DMS153 (cell line): ENCODE measurements at regions not wholly inside any gene's neighbourhood (a gene's known extent, or its start where the extent isn't known, plus 50 kb on each side); places are given as distances from the start of the nearest gene placed in this dataset.
A peak's percentile ranks its signal among the peaks of the same experiment; 100 is the strongest.
"Not testable (repeated sequence)": the region's sequence is repeated elsewhere in the genome, so short reads cannot be mapped to it uniquely, and the experiment has no call there.

Source experiments
- DNase-seq: peaks from one replicate; lab custom pipeline; 2025; lab: John Stamatoyannopoulos, UW

DNA sequence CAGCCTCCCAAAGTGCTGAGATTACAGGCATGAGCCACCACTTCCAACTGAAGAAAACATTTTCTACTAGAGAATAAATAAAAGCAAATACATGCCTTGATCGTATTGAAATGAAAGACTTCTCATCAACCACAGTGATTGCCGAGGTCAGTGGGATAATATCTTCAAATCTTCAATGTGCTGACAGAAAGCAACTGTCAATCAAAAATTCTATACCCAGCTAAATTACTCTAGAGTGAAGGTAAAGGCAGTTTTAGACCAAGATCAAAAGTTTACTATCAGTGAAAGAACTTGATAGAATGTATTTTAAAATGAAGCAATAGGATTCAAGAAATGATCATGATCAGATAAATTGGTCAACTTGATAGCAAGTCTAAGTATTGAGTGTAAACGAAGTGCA, 130.6 kb downstream of the BRD1 start:
- DNase-seq: no peak

DNA sequence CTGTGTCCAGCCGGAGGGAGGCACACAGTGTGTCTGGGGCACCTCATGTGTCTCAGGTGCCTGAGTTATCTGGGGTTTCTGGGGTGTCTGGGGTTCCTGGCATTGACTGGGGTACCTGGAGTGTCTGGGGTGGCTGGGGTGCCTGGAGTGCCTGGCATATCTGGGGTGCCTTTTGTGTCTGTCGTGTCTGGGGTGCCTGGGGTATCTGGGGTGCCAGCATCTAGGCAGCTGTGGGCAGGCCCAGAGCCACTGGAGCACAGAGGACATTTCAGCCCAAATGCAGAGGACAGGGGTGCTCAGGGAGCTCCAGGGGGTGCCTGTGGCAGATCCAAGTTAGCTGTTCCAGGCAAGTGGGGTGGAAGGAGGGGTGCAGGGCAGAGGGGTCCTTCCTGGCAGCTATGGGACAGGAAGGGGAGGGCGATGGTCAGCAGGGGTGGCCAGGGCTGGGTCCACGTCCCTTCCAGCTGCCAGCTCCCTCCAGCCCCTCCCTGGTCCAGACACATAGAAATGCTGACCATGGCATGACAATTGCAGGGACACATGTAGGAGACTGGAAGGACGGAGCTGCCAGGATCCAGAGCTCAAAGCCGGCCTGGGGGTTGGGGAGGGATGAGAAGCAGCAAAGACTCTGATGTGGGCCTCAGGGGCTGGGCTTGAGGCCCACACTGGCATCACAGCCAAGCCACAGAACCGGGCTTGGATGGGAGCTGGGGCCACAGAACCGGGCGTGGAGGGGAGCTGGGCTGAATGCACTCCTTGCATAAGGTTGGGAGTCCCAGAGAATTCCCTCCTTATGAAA, 133.0 kb downstream of the BRD1 start:
- no peak for DNase-seq

- no peak for DNase-seq
Observed at GRCh38 chr22:49693848-49694247, 133.8 kb downstream of the BRD1 start.

DNA sequence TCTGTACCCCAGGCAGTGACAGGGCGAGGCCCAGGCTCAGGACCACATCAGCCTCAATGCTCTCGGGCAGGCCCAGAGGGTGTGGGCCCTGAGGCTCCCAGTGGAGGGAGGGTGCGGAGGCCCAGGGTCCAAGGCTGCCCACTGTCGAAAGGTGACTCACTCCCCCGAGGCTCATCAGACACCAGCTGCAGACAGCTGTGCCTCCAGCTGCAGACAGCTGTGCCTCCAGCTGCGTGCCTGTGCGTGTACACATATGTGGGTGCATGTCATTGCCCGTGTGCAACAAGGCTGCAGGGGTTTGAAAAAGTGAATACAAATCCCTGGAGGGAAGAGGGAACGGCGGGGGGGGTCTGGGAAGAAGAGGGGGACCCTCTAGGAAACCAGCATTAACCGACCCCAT, 134.3 kb downstream of the BRD1 start:
- no peak for DNase-seq

DNA sequence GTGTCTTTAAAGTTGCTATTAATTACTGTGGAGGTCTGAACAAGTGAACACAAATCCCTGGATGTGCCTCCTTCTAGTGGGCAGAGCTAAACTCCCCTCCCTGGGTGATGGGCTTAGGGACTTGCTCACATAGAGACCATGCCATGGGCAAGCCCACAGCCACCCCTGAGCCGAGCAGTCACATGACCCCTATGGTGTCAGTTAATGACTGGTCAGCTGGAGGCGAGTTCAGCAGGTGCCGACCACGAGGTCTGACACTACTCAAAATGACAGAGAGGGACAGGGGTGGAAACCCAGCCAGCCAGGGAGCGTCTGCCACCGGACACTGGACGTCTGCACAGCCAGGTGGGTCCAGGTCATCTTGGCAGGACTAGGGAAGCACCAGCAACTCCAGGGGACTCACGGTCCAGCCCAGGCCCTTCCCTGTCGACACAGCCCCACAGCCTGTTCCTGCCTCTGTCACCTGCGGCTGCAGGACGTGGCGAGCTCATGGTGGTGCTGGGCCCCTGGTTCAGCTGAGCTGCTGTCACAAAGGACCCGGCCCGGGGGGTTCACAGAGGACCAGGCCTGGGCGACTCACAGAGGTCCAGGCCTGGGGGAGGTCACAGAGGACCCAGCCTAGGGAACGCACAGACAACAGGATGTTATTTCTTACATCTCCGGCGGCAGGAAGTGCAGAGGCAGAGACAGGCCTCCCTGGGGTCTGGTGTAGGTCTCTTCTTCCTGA, 135.0 kb downstream of the BRD1 start:
- no peak for DNase-seq

GRCh38 chr22:49691256-49691655, 136.4 kb downstream of the BRD1 start:
- DNase-seq: no peak

DNA sequence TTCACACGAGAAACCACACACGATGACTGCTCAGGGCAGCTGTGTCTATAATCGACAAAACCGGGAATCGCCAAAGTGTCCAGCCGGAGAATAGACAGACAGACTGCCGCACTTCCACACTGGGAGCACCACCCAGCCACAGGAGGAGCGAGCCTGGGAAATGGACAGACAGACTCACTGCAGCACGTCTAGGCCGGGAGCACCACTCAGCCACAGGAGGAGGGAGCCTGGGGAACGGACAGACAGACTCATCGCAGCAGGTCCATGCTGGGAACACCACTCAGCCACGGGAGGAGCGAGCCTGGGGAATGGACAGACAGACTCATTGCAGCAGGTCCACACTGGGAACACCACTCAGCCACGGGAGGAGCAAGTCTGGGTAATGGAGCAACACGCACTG, 137.2 kb downstream of the BRD1 start:
- no peak for DNase-seq

- DNase-seq: no peak
Observed at GRCh38 chr22:49689858-49690257, 137.8 kb downstream of the BRD1 start.

DNA sequence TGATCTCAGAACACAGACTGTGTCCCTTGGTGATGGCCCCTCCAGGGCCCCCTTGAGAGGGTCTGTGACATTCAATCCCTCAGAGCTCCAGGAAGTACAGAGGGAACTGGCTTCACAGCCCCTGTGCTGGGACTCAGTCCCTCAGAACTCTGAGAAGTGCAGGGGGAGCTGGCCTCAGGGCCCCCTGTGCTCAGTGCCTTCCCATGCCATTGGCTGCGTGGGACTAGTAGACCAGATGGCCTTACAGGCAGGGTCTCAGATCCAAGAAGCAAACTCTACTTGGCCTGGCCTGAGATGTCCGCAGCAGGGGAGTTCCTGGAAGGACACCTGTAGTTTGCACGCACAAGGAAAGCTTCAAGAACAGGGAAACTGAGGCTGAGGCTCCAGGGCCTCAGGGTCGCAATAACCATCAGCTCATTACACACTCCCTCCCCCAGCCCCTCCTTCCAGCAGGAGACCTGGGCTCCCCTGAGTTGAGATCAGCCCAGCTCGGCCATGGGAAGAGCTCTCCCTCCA, 138.4 kb downstream of the BRD1 start:
- no peak for DNase-seq

- peak; percentile 9 for DNase-seq
Observed at GRCh38 chr22:49688516-49689254, 139.0 kb downstream of the BRD1 start.

DNA sequence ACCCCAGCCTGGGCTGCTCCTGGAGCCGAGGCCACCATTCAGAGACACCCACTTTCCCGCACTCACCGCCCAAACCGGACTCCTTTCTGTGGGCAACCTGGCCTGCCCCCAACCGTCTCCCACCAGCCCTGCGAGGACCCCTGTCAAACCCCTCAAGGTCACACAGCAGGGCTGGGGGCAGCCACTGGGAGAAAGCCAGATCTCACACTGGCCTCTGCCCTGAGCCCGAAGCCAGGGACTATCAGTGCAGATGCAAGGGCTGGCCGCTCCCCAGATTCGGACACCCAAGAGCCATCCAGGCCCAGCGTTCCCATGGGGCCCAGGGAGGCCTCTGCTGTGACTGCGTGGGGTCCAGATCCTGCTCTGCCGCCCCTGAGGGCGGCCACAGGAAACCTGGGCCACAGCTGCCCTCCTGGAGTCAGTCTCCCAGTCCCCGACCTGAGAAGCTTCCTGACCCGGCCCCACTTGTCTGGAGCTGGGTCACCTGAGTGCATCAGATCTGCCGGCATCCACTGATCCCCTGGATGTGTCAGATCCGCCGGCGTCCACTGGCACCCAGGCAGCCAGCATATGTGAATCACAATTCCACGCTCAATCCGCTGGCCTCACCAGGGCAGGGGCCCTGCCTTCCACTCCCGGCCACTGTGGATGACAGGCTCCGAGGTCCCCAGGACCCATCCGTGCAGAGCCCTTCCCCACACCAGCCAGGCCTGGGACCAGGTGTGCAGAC, 139.7 kb downstream of the BRD1 start:
- no peak for DNase-seq

DNA sequence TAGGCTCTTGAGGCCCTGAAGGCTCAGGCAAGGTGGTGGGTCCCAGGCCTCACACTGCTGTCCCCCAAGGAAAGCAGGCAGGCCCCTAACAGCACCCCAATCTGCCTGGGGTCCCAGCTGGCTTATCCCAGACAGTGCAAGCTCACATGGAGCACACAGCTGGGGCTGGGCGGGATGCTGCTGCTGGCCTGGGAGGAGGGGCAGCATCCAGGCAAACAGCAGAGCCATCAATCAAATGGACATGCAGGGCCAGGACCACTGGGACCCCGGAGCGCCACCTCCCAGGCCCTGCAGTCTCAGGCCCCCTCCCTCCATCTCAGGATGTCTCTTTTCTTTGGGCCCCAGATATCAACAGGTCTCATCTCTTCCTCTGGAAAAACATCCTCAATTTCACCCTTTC, 140.3 kb downstream of the BRD1 start:
- DNase-seq: no peak

DNA sequence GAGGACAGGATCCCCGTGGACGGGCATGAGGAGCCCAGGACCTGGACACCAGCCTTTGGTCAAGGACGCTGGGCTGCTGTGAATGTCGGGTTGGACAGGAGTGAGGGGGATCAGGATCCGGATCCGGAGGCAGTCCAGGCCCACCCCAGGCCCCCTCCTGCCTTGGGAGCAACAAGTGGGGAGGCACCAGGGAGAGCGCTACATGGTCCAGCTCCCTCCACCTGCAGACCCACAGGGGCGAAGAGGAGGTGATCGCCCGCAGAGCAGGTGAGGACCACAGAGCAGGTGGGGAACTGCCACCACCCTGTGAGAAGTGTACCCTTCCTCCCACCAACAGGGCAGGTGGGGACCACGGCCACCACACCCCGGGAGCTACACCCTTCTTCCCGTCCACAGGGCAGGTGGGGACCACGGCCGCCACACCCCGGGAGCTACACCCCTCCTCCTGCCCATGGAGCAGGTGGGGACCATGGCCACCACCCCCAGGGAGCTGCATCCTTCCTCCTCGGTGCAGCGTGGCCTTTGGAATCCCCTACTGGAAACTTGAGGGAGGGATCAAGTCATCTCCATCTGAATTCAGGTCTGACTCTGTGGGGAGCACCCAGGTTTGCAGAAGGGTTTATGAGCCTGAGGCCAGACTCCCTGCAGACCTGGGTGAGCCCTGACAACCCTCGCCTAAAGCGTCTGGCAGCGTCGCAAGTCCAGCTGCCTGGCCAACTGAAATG, 141.0 kb downstream of the BRD1 start:
- DNase-seq: no peak

GRCh38 chr22:49685686-49686085, 142.0 kb downstream of the BRD1 start:
- DNase-seq: no peak

- DNase-seq: no peak
Observed at GRCh38 chr22:49685116-49685515, 142.6 kb downstream of the BRD1 start.

DNA sequence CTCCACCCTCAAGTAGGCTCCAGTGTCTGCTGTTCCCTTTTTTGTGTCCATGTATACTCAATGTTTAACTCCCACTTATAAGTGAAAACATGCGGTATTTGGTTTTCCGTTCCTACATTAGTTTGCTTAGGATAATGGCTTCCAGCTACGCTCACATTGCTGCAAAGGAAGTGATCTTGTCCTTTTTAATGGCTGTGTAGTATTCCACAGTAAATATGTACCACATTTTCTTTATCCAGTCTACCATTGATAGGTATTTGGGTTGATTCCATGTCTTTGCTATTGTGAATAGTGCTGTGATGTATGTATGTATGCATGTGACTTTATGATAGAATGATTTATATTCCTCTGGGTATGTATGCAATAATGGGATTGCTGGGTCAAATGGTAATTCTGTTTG, 144.6 kb downstream of the BRD1 start:
- DNase-seq: no peak

- DNase-seq: not testable (repeated sequence)
Observed at GRCh38 chr22:49680819-49681218, 146.9 kb downstream of the BRD1 start.

GRCh38 chr22:49678842-49679170, 148.9 kb downstream of the BRD1 start:
- DNase-seq: no peak

DNA sequence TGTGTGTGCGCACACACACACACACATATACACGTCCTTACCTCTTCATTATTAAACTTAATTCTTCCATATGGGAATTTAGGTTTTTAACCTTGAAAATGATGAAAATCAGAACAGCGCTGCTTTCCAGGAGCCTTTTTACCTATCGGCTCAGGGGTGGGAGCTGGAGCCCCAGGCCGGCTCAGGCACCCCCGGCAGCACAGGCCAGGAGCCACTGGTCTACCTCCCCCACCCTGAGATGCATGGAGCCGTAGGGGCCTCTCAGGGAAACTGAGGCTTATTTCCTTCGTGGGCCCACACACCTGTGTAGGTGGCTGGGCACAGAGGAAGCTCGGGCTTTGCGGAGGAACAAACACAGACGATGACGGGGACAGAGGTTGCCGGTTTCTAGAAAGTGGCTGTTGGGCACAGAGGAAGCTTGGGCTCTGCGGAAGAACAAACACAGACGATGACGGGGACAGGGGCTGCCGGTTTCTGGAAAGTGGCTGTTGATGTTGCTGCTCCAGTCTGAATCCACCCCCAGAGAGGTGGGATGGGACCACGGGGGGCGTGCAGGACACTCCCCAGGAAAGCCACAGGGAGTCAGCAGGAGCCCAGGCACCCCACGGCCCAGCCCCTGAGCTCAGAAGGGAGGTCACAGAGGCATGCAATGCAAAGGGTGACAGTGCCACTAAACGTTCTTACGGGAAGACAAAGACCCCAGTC, 149.4 kb downstream of the BRD1 start:
- DNase-seq: no peak

GRCh38 chr22:49677495-49677889, 150.2 kb downstream of the BRD1 start:
- no peak for DNase-seq
